K562 (cell line): ENCODE measurements at regions not wholly inside any gene's neighbourhood (a gene's known extent, or its start where the extent isn't known, plus 50 kb on each side); places are given as distances from the start of the nearest gene placed in this dataset.

ENCODE experiments used
- ATAC-seq: fragments of 200-7000 bp; cut with Tn5 transposase; 3 replicates; pipeline ENCODE4 v1.9.1; 2020; ENCODE audit warnings: moderate library complexity
- BruUV-seq: library from RNA; stranded (reverse); fragments of 400-500 nt; replicated peaks from 2 replicates; lab custom pipeline; 2021; lab: Mats Ljungman, UMichigan
- CTCF ChIA-PET: fragments of 300-600 bp; formaldehyde crosslinking; extraction: SDS; loops from one replicate; lab custom pipeline; 2021; ENCODE audit warnings: low intra/inter-chr PET ratio; lab: Yijun Ruan, JAX
- POLR2A ChIA-PET: fragments of 300-600, 350-650 bp; sonication (Branson Sonifier 250); formaldehyde crosslinking; extraction: SDS; loops from one replicate; lab custom pipeline; 2021; ENCODE audit warnings: antibody characterized with exemption, inconsistent platforms; lab: Yijun Ruan, JAX
- DNase-seq, 4 experiments: peaks; one replicate each; pipeline versions ENCODE4 v3.0.0 to v3.0.0-alpha.2; 2011 to 2018; ENCODE audit warnings: low spot score in 3 of 4, mixed read lengths in 3 of 4; ENCODE audit errors: extremely low read depth in 1 of 4
- FAIRE-seq: peaks from 2 replicates; lab custom pipeline; 2011; peaks lifted over from hg19 to GRCh38; lab: Jason Lieb, UNC
- H2AFZ ChIP-seq: 2 replicates; pipeline ENCODE4 v1.6.0; 2011; ENCODE audit warnings: low read depth, low read length, control low read depth, inconsistent platforms
- H3K27ac ChIP-seq: fragments of 200-600 bp; 3 replicates; pipeline ENCODE4 v1.8.0; 2011; ENCODE audit warnings: low read depth, mild to moderate bottlenecking, control low read depth, inconsistent platforms, low read length, moderate library complexity, mixed read lengths; ENCODE audit errors: extremely low read depth
- H3K27me3 ChIP-seq, 2 experiments: fragments of 300-600 bp in 1 of 2; 2 replicates in 1 of 2; 3 replicates in 1 of 2; pipeline versions ENCODE4 v1.6.0 to v1.8.0; 2011; ENCODE audit warnings: inconsistent platforms in 2 of 2, low read length in 2 of 2, mild to moderate bottlenecking in 1 of 2, mixed read lengths in 1 of 2, moderate library complexity in 1 of 2; ENCODE audit not compliant: control insufficient read depth in 2 of 2, insufficient read depth in 2 of 2
- H3K36me3 ChIP-seq: fragments of 300-600 bp; 3 replicates; pipeline ENCODE4 v1.8.0; 2011; ENCODE audit warnings: mild to moderate bottlenecking, low read length, inconsistent platforms; ENCODE audit not compliant: control insufficient read depth, insufficient read depth
- H3K4me1 ChIP-seq, 2 experiments: fragments of 200-600 bp in 1 of 2; replicated peaks in 1 of 2; 2 replicates in 1 of 2; 3 replicates in 1 of 2; pipeline versions ENCODE4 v1.5.1 to v1.8.0; 2011; ENCODE audit warnings: inconsistent platforms in 2 of 2, low read length in 2 of 2, mild to moderate bottlenecking in 1 of 2, mixed read lengths in 1 of 2, moderate library complexity in 1 of 2; ENCODE audit not compliant: control insufficient read depth in 2 of 2, insufficient read depth in 2 of 2
- H3K4me2 ChIP-seq: 2 replicates; pipeline ENCODE4 v1.6.1; 2011; ENCODE audit warnings: low read length, control low read depth, inconsistent platforms, mixed read lengths; ENCODE audit not compliant: insufficient read depth
- H3K4me3 ChIP-seq: fragments of 200-600 bp; sonication (generic), shearing (Covaris generic); 2 replicates; pipeline ENCODE4 v1.5.1; 2016; ENCODE audit warnings: control low read depth, inconsistent platforms
- H3K79me2 ChIP-seq: fragments of 200-600 bp; 3 replicates; pipeline ENCODE4 v1.8.0; 2011; ENCODE audit warnings: low read length, inconsistent platforms; ENCODE audit not compliant: control insufficient read depth, insufficient read depth
- H3K9ac ChIP-seq, 2 experiments: 2 replicates each; pipeline versions ENCODE4 v1.6.0 to v1.6.1; 2011; ENCODE audit warnings: low read depth in 2 of 2, low read length in 2 of 2, control low read depth in 1 of 2, inconsistent platforms in 1 of 2, mild to moderate bottlenecking in 1 of 2, mixed read lengths in 1 of 2; ENCODE audit not compliant: insufficient read depth in 1 of 2
- H3K9me1 ChIP-seq: one replicate; pipeline ENCODE4 v1.6.0; 2011; ENCODE audit warnings: inconsistent platforms, mild to moderate bottlenecking, low read length, moderate library complexity; ENCODE audit not compliant: control insufficient read depth, insufficient read depth
- H3K9me3 ChIP-seq: replicated peaks from 2 replicates; pipeline ENCODE4 v1.5.1; 2011; ENCODE audit warnings: low read depth, low read length, inconsistent platforms; ENCODE audit not compliant: control insufficient read depth, insufficient read depth
- H4K20me1 ChIP-seq: replicated peaks from 2 replicates; pipeline ENCODE4 v1.6.1; 2011; ENCODE audit warnings: low read length, inconsistent platforms, mixed read lengths; ENCODE audit not compliant: control insufficient read depth, insufficient read depth
- ATF1 ChIP-seq, 2 experiments: fragments of 450-650 bp in 1 of 2; IDR thresholded peaks; 2 replicates each; pipeline ENCODE4 v1.6.1; 2016; ENCODE audit warnings: missing compliant biosample characterization in 1 of 2, missing genetic modification characterization in 1 of 2
- CBFA2T3 ChIP-seq: fragments of 450-650 bp; IDR thresholded peaks from 2 replicates; pipeline ENCODE4 v1.6.1; 2017
- CCNT2 ChIP-seq: IDR thresholded peaks from 2 replicates; pipeline ENCODE4 v1.6.1; 2011; ENCODE audit warnings: borderline replicate concordance, low read depth, mild to moderate bottlenecking, moderate library complexity, mixed read lengths, low read length; ENCODE audit not compliant: insufficient read length; ENCODE audit errors: extremely low read depth
- ERF ChIP-seq: fragments of 450-650 bp; formaldehyde crosslinking; IDR thresholded peaks from 2 replicates; pipeline ENCODE4 v1.4.0; 2020; ENCODE audit warnings: mild to moderate bottlenecking, mixed read lengths
- HLTF ChIP-seq: fragments of 450-650 bp; IDR thresholded peaks from 2 replicates; pipeline ENCODE4 v1.6.1; 2016
- HNRNPK ChIP-seq: fragments of 200-400 bp; formaldehyde crosslinking; IDR thresholded peaks from one replicate; pipeline ENCODE4 v1.6.1; 2018; ENCODE audit warnings: mild to moderate bottlenecking, low read depth, low read length; ENCODE audit not compliant: poor library complexity, severe bottlenecking
- NFXL1 ChIP-seq: fragments of 450-650 bp; formaldehyde crosslinking; IDR thresholded peaks from 2 replicates; pipeline ENCODE4 v1.4.0; 2021; ENCODE audit warnings: mild to moderate bottlenecking
- PTTG1 ChIP-seq: fragments of 450-650 bp; IDR thresholded peaks from 2 replicates; pipeline ENCODE4 v1.6.1; 2016; ENCODE audit warnings: low read depth, mild to moderate bottlenecking, missing genetic modification characterization, missing compliant biosample characterization
- SPI1 ChIP-seq: IDR thresholded peaks from 2 replicates; pipeline ENCODE4 v1.6.1; 2011; ENCODE audit warnings: low read depth, low read length, control low read depth, borderline replicate concordance
- THRA ChIP-seq: fragments of 450-650 bp; IDR thresholded peaks from 2 replicates; pipeline ENCODE4 v1.6.1; 2017; ENCODE audit warnings: mild to moderate bottlenecking, moderate library complexity
- TRIM28 ChIP-seq: fragments of 450-650 bp; IDR thresholded peaks from 2 replicates; pipeline ENCODE4 v1.6.1; 2017
- YY1 ChIP-seq, 3 experiments: IDR thresholded peaks; 2 replicates each; pipeline ENCODE4 v1.6.1; 2011; ENCODE audit warnings: low read length in 2 of 3, mild to moderate bottlenecking in 2 of 3, moderate library complexity in 2 of 3, borderline replicate concordance in 1 of 3, control low read depth in 1 of 3, low read depth in 1 of 3; ENCODE audit not compliant: insufficient read depth in 3 of 3, insufficient replicate concordance in 2 of 3, control insufficient read depth in 1 of 3, insufficient read length in 1 of 3; ENCODE audit errors: extremely low read depth in 1 of 3
- ZBTB1 ChIP-seq: sonication (generic); formaldehyde crosslinking; IDR thresholded peaks from 2 replicates; pipeline ENCODE4 v1.8.1; 2023; ENCODE audit warnings: missing genetic modification reagents, low read depth, mild to moderate bottlenecking, borderline replicate concordance
- ZBTB34 ChIP-seq: fragments of 250-450 bp; sonication (Bioruptor Pico); IDR thresholded peaks from 2 replicates; pipeline ENCODE4 v1.8.0; 2021; ENCODE audit warnings: mild to moderate bottlenecking, moderate library complexity
- ZNF12 ChIP-seq: sonication (generic); formaldehyde crosslinking; IDR thresholded peaks from 2 replicates; pipeline ENCODE4 v1.4.0; 2020; ENCODE audit warnings: mild to moderate bottlenecking, missing genetic modification reagents
- WGBS: fragments of 100-300 bp; shearing (Covaris generic); methylation state at CpG from one replicate; pipeline ENCODE4 v1.1.6; 2016; ENCODE audit warnings: low coverage, mixed read lengths; ENCODE audit not compliant: insufficient coverage; ENCODE audit errors: missing lambda C conversion rate; 5-methylcytosine and 5-hydroxymethylcytosine counted together
- in situ Hi-C: fragments of 300-500 bp; cut with MboI; formaldehyde crosslinking; loops from 4 replicates; pipeline ENCODE4 v1.15.0; 2018; ENCODE audit warnings: inconsistent platforms, mixed read lengths
- intact Hi-C: fragments of 100-400 bp; cut with micrococcal nuclease; formaldehyde crosslinking; loops from 2 replicates; pipeline ENCODE4 v1.14.2; 2022

GRCh38 chr12:88398031-88398430, 182.2 kb downstream of the KITLG start:
- Histone ChIP-seq H3K36me3 (no peaks in the 10 kb centered on the region), H4K20me1 (no peaks in the 10 kb centered on the region), H3K4me2 (no peak overlapping the region), H3K27ac (no peak overlapping the region), H3K4me1 (no peaks in the 10 kb centered on the region), H3K9ac (no peak overlapping the region), H3K4me3 (no peak overlapping the region), H3K27me3 (no peaks in the 10 kb centered on the region), H3K9me3 (no peaks in the 10 kb centered on the region), H2AFZ (no peak overlapping the region), H3K9me1 (no peaks in the 10 kb centered on the region), H3K79me2 (no peaks in the 10 kb centered on the region)
- CTCF ChIA-PET = no interaction called here
- ATAC-seq (no peak), FAIRE-seq (no peak), DNase-seq (no peak)
- BruUV-seq = no TSS peak
- POLR2A ChIA-PET = no interaction called here
- intact Hi-C loops (no loop called here), in situ Hi-C loops (no loop called here)
- TF ChIP-seq HLTF (no peak), CBFA2T3 (no peak), NFXL1 (no peak)
- 3% methylated on average over 2 of the region's 2 CpGs for WGBS

GRCh38 chr12:88399811-88400210, 180.5 kb downstream of the KITLG start:
- Histone ChIP-seq H3K27ac (no peak overlapping the region), H3K36me3 (no peaks in the 10 kb centered on the region), H3K79me2 (no peaks in the 10 kb centered on the region), H3K27me3 (no peaks in the 10 kb centered on the region), H3K4me3 (no peak overlapping the region), H3K9me1 (no peaks in the 10 kb centered on the region), H3K4me2 (no peak overlapping the region), H3K9me3 (no peaks in the 10 kb centered on the region), H3K9ac (no peak overlapping the region), H3K4me1 (no peaks in the 10 kb centered on the region), H4K20me1 (no peaks in the 10 kb centered on the region), H2AFZ (no peak overlapping the region)
- BruUV-seq = no TSS peak
- FAIRE-seq (no peak), DNase-seq (no peak), ATAC-seq (no peak)
- POLR2A ChIA-PET = interaction anchor here (0.6 kb wide), 1 partner anchor 682 kb away, joined by 3 read pairs; no protein-coding TSS in a partner anchor
- 6% methylated on average over 2 of the region's 2 CpGs for WGBS
- CTCF ChIA-PET = no interaction called here
- intact Hi-C loops (no loop called here), in situ Hi-C loops (no loop called here)
- no peak for TF ChIP-seq ZBTB1
- no peak for TF ChIP-seq ZBTB34 (CRISPR knock-in tag)
- TF ChIP-seq YY1 (IDR thresholded peaks at IDR 0.05; ENCODE audit: borderline replicate concordance in 1 of 3, control insufficient read depth in 1 of 3, extremely low read depth in 1 of 3, insufficient read depth in 3 of 3, insufficient read length in 1 of 3, insufficient replicate concordance in 2 of 3, low read depth in 1 of 3, low read length in 2 of 3) = no peak
- no peak for TF ChIP-seq ZNF12 (CRISPR knock-in tag)
- no peak for TF ChIP-seq HNRNPK
- TF ChIP-seq PTTG1 (tag) = no peak
- no peak for TF ChIP-seq CCNT2
- no peak for TF ChIP-seq ATF1 (CRISPR knock-in tag; IDR thresholded peaks at IDR 0.05)
- no peak for TF ChIP-seq ATF1 (tag; IDR thresholded peaks at IDR 0.05)
- TF ChIP-seq TRIM28 = no peak
- no peak for TF ChIP-seq SPI1
- TF ChIP-seq THRA = no peak
- no peak for TF ChIP-seq ERF (CRISPR knock-in tag)
